HCT116 (cell line): ENCODE measurements at regions not wholly inside any gene's neighbourhood (a gene's known extent, or its start where the extent isn't known, plus 50 kb on each side); places are given as distances from the start of the nearest gene placed in this dataset.

ENCODE experiments used
- ATAC-seq: fragments of 200-7000 bp; cut with Tn5 transposase; 2 replicates; pipeline ENCODE4 v1.9.1; 2020; ENCODE audit warnings: mild to moderate bottlenecking, moderate library complexity
- BruUV-seq: library from RNA; stranded (reverse); fragments of 400-500 nt; replicated peaks from 2 replicates; lab custom pipeline; 2021; lab: Mats Ljungman, UMichigan
- CTCF ChIA-PET: fragments of 300-600 bp; sonication (Branson Sonifier 250); formaldehyde crosslinking; loops from one replicate; lab custom pipeline; 2021; ENCODE audit warnings: antibody characterized with exemption; lab: Charles Lee
- POLR2A ChIA-PET: fragments of 300-600, 350-600 bp; sonication (Branson Sonifier 250); formaldehyde crosslinking; loops from one replicate; lab custom pipeline; 2021; ENCODE audit warnings: antibody characterized with exemption; lab: Charles Lee
- RAD21 ChIA-PET, 2 experiments: fragments of 300-600 bp; sonication (Branson Sonifier 250); formaldehyde crosslinking; loops; one replicate each; lab custom pipeline; 2023; ENCODE audit warnings: low total read pairs in 2 of 2; ENCODE audit not compliant: uncharacterized antibody in 2 of 2, unreplicated experiment in 2 of 2, low non-redundant PET in 1 of 2; lab: Charles Lee
- DNase-seq: peaks from one replicate; pipeline ENCODE4 v3.0.0-alpha.2; 2010; ENCODE audit warnings: low read depth, low spot score
- H2AFZ ChIP-seq: fragments of 200-600 bp; shearing (Covaris generic), sonication (generic); 2 replicates; pipeline ENCODE4 v1.6.1; 2017; ENCODE audit warnings: low read depth, mixed run types, mixed read lengths, antibody characterized with exemption, low read length; ENCODE audit not compliant: poor library complexity, severe bottlenecking
- H3K27ac ChIP-seq: 2 replicates; pipeline ENCODE4 v1.5.1; 2012; ENCODE audit warnings: low read depth, low read length
- H3K27me3 ChIP-seq: fragments of 200-600 bp; sonication (generic); 2 replicates; pipeline ENCODE4 v1.6.1; 2016; ENCODE audit warnings: mixed run types, low read length, mixed read lengths; ENCODE audit not compliant: insufficient read depth
- H3K36me3 ChIP-seq, 2 experiments: fragments of 200-500 bp in 1 of 2; fragments of 200-600 bp in 1 of 2; sonication (Bioruptor generic) in 1 of 2; sonication (generic) in 1 of 2; 2 replicates each; pipeline versions ENCODE4 v1.5.1 to v1.6.1; 2014 to 2016; ENCODE audit warnings: low read length in 2 of 2, inconsistent platforms in 1 of 2, mixed read lengths in 1 of 2, mixed run types in 1 of 2; ENCODE audit not compliant: insufficient read depth in 2 of 2, control insufficient read depth in 1 of 2
- H3K4me1 ChIP-seq, 2 experiments: fragments of 200-600 bp in 1 of 2; sonication (generic) in 1 of 2; 2 replicates each; pipeline versions ENCODE4 v1.5.1 to v1.6.1; 2012 to 2017; ENCODE audit warnings: low read length in 2 of 2, inconsistent platforms in 1 of 2, mild to moderate bottlenecking in 1 of 2, mixed read lengths in 1 of 2, mixed run types in 1 of 2, moderate library complexity in 1 of 2; ENCODE audit not compliant: insufficient read depth in 2 of 2, control insufficient read depth in 1 of 2
- H3K4me2 ChIP-seq: fragments of 200-600 bp; sonication (generic); 2 replicates; pipeline ENCODE4 v1.6.1; 2017; ENCODE audit warnings: mixed run types, low read length, mixed read lengths
- H3K4me3 ChIP-seq, 2 experiments: fragments of 200-600 bp in 1 of 2; sonication (generic) in 1 of 2; replicated peaks in 1 of 2; 2 replicates each; pipeline ENCODE4 v1.5.1; 2011 to 2016; ENCODE audit warnings: low read length in 2 of 2, control low read depth in 1 of 2, low read depth in 1 of 2, mild to moderate bottlenecking in 1 of 2, mixed read lengths in 1 of 2, mixed run types in 1 of 2
- H3K79me2 ChIP-seq: fragments of 200-600 bp; sonication (generic); 2 replicates; pipeline ENCODE4 v1.6.1; 2017; ENCODE audit warnings: mild to moderate bottlenecking, mixed run types, low read length, moderate library complexity, mixed read lengths; ENCODE audit not compliant: insufficient read depth
- H3K9ac ChIP-seq: fragments of 200-600 bp; sonication (generic); 2 replicates; pipeline ENCODE4 v1.6.1; 2016; ENCODE audit warnings: low read length, mixed read lengths
- H3K9me2 ChIP-seq: fragments of 200-600 bp; sonication (generic), shearing (Covaris generic); 2 replicates; pipeline ENCODE4 v1.6.1; 2017; ENCODE audit warnings: mixed run types, mild to moderate bottlenecking, moderate library complexity; ENCODE audit not compliant: insufficient read depth
- H3K9me3 ChIP-seq, 2 experiments: fragments of 200-500 bp in 1 of 2; fragments of 200-600 bp in 1 of 2; sonication (Bioruptor generic) in 1 of 2; sonication (generic) in 1 of 2; 2 replicates each; pipeline ENCODE4 v1.6.1; 2014 to 2017; ENCODE audit warnings: low read length in 2 of 2, mixed read lengths in 2 of 2, inconsistent platforms in 1 of 2, low read depth in 1 of 2, mild to moderate bottlenecking in 1 of 2, mixed run types in 1 of 2, moderate library complexity in 1 of 2; ENCODE audit not compliant: control insufficient read depth in 1 of 2, insufficient read depth in 1 of 2
- H4K20me1 ChIP-seq: fragments of 200-600 bp; sonication (generic), shearing (Covaris generic); 2 replicates; pipeline ENCODE4 v1.6.1; 2017; ENCODE audit warnings: mixed run types, mild to moderate bottlenecking, moderate library complexity; ENCODE audit not compliant: insufficient read depth
- CBX3 ChIP-seq: IDR thresholded peaks from 2 replicates; pipeline ENCODE4 v1.6.1; 2012; ENCODE audit warnings: low read depth
- CTCF ChIP-seq, 3 experiments: fragments of 200-600 bp in 1 of 3; sonication (generic) in 1 of 3; IDR thresholded peaks in 2 of 3; conservative IDR thresholded peaks in 1 of 3; 2 replicates each; pipeline ENCODE4 v1.5.1; 2012 to 2017; ENCODE audit warnings: low read depth in 2 of 3, low read length in 2 of 3, antibody characterized with exemption in 1 of 3, borderline replicate concordance in 1 of 3, control low read depth in 1 of 3, mild to moderate bottlenecking in 1 of 3, mixed read lengths in 1 of 3, mixed run types in 1 of 3, moderate library complexity in 1 of 3; ENCODE audit not compliant: insufficient read depth in 1 of 3
- EGR1 ChIP-seq: IDR thresholded peaks from 2 replicates; pipeline ENCODE4 v1.6.1; 2012; ENCODE audit warnings: low read depth
- EZH2 ChIP-seq: fragments of 200-600 bp; sonication (generic); IDR thresholded peaks from 2 replicates; pipeline ENCODE4 v1.6.1; 2017; ENCODE audit warnings: antibody characterized with exemption, mixed run types
- POLR2AphosphoS5 ChIP-seq: IDR thresholded peaks from 2 replicates; pipeline ENCODE4 v1.6.1; 2011; ENCODE audit warnings: mild to moderate bottlenecking, low read depth, low read length, moderate library complexity
- ZBTB33 ChIP-seq: IDR thresholded peaks from 2 replicates; pipeline ENCODE4 v1.6.1; 2011; ENCODE audit warnings: mild to moderate bottlenecking, low read length, moderate library complexity; ENCODE audit not compliant: insufficient replicate concordance; ENCODE audit errors: extremely low read depth
- intact Hi-C: fragments of 100-400 bp; cut with micrococcal nuclease; formaldehyde crosslinking; loops from 2 replicates; pipeline ENCODE4 v1.10.0; 2022

- TF ChIP-seq POLR2AphosphoS5, result no peak
- no peak for TF ChIP-seq ZBTB33
- TF ChIP-seq CTCF (IDR thresholded peaks at IDR 0.05 in 2 of 3, conservative IDR thresholded peaks at IDR 0.05 in 1 of 3; ENCODE audit: borderline replicate concordance in 1 of 3, insufficient read depth in 1 of 3, low read depth in 2 of 3, low read length in 2 of 3), result no peak
- no peak for TF ChIP-seq EGR1
Observed at GRCh38 chr17:6901086-6901485, 69.6 kb upstream of the TEKT1 start (continued).

- no peak for TF ChIP-seq EZH2
- TF ChIP-seq CBX3, result no peak
- POLR2A ChIA-PET, result no interaction called here
- no peak for DNase-seq
- Histone ChIP-seq H3K27me3 (no peaks in the 10 kb centered on the region), H3K36me3 (peaks cover 15 to 25% of the 10 kb centered on the region in 2 experiments; a peak in 3 of 4 replicates), H3K9ac (no peak overlapping the region), H3K79me2 (no peaks in the 10 kb centered on the region), H3K4me1 (no peaks in the 10 kb centered on the region), H3K9me2 (no peaks in the 10 kb centered on the region), H3K4me2 (no peak overlapping the region), H2AFZ (no peak overlapping the region), H3K9me3 (no peaks in the 10 kb centered on the region), H4K20me1 (no peaks in the 10 kb centered on the region), H3K4me3 (no peak overlapping the region), H3K27ac (no peak overlapping the region)
- BruUV-seq, result no TSS peak
- CTCF ChIA-PET, result interaction anchor here (1.2 kb wide), 1 partner anchor 101 kb away, joined by 3 read pairs; no protein-coding TSS in a partner anchor
- RAD21 ChIA-PET, result no interaction called here
- no peak for ATAC-seq
- intact Hi-C loops, result no loop called here
Observed at GRCh38 chr17:6903326-6903900, 71.9 kb upstream of the TEKT1 start.
